Cerebellar nuclear complex (tissue), 1 donor: ENCODE measurements at regions not wholly inside any gene's neighbourhood (a gene's known extent, or its start where the extent isn't known, plus 50 kb on each side); places are given as distances from the start of the nearest gene placed in this dataset.
"Not testable (repeated sequence)": the region's sequence is repeated elsewhere in the genome, so short reads cannot be mapped to it uniquely, and the experiment has no call there.

Source experiments
- DNase-seq, 2 experiments: peaks; one replicate each; lab custom pipeline; 2025; lab: John Stamatoyannopoulos, UW

DNA sequence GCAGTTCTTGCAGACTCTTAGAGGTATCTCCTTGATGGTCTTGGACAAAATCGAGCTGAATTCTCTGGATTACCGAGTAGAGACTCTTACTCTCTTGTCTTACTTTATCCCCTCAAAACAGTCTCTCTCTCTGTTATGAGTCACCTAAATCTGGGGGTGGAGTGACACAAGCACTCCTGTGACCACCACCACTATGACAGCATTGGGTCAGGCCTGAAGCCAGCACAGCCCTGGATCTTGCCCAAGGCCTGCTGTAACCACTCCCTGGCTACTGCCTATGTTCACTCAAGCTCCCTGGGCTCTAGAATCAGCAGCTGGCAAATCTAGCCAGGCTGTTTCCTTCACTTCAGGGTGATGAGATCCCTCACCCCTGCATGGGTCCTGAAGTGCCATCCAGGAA lies 662.5 kb downstream of the LUZP2 start:
- no peak for DNase-seq

DNA sequence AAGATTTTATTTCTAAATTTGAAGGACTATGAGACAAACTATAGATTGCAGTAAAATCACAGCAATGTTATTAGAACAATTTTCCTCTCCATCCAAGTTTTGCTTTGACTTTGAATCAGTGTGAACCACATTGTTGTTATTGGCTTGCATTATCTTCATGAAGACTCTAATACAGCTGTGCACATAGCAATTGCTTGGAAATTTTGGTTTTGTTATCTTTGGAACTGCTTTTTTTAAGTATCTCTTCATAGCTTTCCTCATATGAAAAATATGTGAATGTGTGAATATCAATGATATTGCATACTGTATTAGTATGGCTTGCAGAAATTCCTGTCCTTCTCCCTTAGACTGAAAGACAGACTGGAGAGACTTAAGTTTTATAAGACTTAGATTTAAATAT lies 666.6 kb downstream of the LUZP2 start:
- DNase-seq = no peak

DNA sequence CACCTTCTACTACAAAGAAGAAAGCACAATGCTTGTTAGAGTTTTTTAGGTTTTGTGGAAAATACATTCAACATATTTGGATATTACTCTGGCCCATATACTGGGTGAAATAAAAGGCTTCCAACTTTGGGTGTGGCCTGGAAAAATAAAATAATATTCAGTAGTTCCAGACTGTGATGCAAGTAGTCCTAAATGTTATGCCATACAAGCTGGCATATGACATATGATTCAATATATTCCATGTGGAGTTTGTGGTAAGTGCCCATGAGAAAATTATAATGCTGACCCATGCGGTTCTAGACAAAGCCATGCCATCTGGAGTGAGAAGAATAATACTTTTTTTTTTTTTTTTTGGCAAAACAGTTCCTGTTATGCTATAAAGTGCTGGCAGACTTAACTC lies 683.3 kb downstream of the LUZP2 start:
- DNase-seq = no peak

DNA sequence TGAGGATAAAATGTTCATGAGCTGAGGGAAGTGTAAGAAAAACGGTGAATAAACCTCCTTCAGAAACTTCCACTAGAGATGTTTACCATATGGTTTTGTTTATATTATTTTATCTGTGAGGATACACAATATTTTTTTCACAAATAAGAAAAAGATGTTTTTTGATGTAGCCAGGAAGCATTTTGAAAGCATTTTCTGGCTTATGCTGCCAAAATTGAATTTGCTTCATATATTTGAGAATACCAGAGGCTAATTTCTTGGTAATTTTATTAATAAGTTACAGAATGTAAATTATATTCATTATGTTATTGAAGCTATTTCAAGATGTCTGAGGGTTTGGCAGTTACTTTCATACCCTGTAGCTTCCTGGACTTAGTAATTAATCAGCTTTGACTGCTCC lies 686.6 kb downstream of the LUZP2 start:
- no peak for DNase-seq

DNA sequence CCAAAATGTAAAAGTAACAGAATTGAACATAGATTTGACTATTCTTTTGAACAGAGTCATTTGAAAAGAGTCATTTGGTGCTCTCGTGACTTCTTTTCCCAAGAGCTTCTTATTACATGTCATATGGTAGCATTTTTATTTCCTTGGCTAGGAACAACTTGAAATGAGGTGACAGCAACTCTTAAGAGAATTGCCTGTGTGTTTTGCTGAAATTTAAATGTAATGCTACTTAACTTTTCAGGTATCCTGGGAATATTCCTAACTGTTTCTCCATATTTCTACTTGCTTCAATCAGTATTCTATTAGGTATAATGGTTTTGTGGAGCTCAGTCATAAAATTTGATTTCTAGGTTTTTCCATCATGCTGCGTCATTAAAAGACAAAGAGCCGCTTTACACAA lies 700.7 kb downstream of the LUZP2 start:
- DNase-seq = no peak

DNA sequence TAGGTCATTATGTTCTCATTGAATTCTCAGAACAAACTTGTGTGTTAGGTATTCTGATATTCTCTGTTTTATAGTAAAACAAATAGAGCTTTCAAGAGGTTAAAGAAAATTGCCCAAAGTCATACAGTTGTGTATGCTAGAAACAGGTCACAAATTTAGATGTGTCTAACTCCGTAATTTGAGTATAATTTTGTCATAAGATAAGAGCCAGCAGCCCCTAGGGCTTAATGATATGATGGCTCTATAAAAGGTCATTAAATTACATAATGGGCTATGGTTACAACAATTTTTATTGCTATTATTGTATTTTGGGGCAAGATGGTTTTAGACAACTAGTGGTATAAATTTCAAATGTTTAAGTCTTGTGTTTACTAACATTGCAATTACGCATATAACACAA lies 701.9 kb downstream of the LUZP2 start:
- no peak for DNase-seq

DNA sequence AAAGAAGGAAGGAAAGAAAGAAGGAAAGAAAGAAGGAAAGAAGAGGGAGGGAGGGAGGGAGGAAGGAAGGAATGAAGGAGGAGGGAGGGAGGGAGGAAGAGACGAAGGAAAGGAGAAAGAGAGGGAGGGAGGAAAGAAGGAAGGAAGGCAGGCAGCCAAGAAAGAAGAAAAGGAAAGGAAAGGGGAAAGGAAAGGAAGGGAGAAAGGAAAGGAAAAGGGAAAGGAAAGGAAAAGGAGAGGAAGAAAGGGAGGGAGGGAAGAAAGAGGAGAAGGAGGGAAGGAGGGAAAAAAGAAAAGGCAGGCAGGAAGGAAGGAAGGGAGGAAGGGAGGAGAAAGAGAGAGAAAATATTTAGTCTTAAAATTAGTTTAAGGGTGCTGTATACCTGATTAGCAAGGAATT lies 704.1 kb downstream of the LUZP2 start:
- DNase-seq = no peak

DNA sequence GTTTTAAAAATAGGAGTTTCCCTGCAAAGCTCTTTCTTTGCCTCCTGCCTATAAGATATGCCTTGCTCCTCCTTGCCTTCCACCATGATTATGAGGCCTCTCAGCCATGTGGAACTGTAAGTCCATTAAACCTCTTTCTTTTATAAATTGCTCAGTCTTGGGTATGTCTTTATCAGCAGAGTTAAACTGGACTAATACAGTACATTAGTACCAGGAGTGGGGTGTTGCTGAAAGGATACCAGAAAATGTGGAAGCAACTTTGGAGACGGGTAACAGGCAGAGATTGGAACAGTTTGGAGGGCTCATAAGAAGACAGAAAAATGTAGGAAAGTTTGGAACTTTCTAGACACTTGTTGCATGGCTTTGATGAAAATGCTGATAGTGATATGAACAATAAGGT lies 709.9 kb downstream of the LUZP2 start:
- no peak for DNase-seq

DNA sequence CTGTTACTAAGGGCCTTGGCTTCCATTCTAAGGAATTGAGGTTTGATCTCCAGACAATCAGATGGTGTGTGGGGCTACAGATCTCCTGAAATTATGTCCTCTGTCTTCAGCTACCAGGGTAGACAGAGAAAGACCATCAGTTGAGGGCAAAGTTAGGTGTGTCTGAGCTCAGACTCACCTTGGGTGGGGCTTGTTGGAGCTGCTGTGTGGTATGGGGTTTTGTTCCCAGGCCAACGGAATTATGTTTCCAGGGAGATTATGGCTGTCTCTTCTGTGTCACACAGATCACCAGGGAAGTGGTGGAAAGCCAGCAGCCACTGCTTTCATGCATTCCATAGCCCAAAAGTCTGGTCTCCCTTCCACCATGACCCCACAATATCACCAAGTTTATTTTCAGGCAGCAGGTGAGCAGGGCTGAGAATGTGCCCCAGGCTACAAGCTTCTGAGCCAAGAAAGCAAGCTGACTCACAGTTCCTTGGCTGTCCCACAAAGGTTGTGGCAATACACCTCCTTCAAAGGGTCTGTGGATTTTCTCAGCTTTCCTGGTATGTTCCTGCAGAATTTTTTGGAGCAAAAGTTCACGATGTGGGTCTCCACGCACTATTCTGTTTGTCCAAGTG lies 714.9 kb downstream of the LUZP2 start:
- DNase-seq = no peak

DNA sequence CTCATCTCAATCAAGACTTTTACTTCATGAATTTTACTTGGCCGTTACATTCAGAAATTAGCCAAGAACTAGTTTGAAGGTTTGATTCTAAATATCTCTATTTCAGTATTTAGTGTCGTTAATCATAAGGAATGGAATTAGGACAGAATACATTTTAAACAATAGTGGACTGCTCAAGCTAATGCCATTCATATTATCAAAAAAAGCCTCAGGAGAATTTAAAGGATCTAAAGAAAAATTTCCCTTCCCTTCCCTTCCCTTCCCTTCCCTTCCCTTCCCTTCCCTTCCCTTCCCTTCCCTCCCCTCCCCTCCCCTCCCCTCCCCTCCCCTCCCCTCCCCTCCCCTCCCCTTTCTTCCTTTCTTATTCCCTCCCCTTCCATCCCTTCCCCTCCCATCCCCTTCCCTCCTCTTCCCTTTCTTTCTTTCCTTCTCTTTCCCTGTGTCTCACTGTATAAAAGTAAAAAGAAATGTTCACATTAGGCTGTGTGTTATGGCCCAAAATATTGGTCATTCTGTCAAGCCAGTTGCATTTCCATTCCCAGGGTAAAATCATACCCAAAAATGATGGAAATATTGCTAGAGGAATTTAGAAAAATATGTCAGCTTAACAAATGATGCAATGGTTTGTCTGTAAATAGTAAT lies 717.8 kb downstream of the LUZP2 start:
- no peak for DNase-seq

DNA sequence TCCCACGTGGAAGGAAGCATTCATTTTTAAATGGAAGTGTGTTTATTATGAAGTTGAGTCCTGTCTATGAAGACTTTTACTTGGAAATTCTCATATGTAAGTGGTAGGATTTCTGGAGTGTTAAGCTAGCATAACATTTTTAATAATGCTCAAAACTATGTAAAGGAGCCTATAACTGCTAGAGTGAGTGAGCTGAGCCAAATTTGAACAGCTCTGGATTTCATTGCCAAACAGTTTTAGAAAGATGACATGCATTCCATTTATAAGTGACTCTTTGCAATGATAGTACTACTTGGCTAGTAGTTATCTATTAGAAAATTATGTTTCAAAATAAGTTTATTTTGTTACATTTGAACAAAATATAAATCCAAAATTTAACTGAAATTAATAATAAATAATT lies 721.2 kb downstream of the LUZP2 start:
- no peak for DNase-seq

DNA sequence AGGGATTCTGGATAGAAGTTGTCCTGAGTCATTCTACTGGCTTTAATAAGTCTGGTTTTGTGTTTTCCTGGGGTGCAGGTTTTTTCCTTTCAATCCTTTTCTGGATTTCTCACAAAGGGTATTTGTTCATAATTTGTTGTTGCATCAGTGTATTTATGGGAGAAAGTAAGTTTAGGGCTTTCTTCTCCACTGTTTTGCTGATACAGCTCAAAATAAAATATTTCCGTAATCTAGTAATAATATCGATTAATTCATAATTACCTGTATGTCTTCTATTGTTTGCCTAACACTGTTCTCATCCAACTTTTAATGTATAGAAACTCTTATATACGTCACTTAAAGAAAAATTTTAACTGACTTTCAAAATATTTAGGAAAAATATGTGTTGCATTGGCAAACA lies 728.2 kb downstream of the LUZP2 start:
- no peak for DNase-seq

DNA sequence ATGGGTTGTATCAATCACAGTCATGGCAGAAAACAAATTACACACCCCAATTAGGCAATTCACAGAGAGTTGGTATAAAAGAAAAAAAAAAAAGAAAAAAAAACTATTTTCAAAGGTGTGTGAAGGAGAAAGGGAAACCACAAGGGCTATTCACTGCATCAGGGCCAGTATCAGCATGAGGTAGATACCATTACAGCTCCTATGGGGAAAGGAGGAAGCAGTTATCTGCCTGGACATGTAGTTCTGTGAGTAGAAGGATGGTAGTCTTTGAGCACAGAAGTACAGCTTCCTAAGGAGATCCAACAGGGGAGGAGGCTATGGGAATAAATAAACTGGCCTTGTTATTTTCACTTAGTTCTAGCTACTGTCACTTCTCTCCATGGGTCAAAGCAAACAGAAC lies 746.1 kb downstream of the LUZP2 start:
- no peak for DNase-seq

DNA sequence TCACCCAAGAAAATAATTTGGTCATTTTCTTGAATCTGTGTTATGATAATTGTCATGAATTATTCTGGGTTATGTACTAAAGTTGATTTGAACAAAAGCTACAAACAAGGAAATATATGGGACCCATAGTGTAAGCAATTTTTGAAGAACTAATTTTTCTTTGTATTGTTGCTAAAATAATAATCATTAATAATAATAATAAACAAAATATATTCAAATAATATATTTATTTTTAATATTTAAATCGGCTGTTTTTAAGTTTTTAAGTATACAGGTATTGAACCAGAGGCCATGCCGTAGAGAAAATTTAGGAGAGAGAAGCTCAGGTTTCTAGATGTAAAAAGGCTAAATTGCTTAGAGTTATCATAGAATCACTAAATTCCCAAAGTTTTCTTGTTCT lies 747.3 kb downstream of the LUZP2 start:
- no peak for DNase-seq

DNA sequence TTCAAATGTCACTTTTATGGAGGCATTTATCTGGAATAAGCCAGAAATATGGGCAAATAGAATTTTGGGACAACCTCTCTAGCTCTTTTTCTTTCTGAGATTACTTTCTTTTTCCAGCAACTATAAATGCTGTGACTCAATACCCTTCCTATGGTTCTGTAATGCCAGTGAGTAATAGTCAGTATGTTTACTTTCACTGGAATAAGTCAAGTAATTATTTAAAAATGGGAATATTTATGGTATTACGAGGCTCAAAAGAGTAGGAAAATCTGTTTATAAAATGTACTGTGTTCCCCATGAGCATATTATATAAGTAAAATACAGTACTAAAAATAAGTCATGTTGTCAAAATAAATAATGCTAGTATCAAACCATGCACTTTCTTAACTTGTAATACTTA lies 750.5 kb downstream of the LUZP2 start:
- no peak for DNase-seq

DNA sequence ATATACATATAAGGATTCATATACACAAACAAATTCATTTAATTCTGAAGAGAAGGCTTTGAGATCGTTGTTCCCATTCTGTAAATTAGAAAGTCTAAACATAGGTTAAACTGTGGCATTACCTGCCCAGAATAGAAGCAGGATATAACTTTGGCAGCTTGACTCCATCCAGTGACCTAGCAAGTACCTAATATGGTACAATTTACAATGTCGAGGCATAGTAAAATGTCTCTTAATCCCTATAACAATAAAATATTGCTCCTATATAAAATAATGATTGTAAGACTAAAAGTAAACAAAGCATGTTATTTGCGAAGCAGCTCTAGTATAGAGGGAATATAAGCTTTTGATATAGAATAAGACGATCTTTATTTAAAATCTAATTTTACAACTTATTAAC lies 756.0 kb downstream of the LUZP2 start:
- DNase-seq = no peak

DNA sequence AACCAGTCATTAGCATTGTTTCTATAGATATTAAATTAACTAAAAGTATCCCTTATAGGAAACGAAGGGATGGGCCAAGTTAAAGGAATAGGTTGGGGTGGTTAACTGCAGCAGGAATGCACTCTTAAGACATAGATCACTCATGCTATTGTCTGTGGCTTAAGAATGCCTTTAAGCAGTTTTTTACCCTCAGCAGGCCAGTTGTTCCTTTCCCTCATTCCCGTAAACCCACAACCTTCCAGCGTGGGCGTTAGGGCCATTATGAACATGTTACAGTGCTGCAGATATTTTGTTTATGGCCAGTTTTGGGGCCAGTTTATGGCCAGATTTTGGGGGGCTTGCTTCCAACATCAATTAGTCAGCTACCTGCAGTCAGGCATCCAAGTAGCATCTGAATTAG lies 767.0 kb downstream of the LUZP2 start:
- DNase-seq = not testable (repeated sequence)

DNA sequence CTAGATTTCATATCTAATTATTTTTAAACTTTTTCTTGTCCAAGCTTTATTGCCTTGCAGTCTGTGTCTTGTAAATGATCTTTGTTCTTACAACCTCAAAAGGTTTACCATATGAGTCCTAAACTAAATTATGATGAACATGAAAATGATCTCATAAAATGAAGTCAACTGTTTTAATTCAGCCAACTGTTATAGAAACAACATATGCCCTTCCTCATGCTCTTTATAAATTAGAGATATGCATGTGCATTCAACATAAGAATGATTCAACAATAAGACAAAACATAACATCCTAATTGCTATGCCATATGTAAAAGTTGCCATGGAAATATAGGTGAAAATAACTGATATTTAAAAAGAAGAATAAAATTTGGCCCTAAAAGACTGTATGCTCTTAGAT lies 774.4 kb downstream of the LUZP2 start:
- no peak for DNase-seq

DNA sequence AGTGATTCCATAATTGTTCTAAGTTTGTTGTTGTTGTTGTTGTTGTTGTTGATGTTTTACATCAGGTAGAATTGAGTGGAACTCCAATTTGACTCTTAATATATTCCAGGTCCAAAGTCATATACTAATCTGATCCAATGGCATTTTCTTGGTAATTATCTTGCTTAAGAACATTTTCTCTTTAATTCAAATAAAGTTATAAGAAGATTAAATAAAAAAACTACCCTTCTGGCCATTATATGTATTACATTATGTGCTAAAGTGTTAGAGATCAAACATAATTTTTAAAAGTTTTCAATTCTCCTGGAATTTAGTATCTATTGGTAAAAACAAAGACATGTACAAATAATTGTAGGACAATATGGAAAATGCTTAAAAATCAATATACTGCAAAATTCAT lies 775.4 kb downstream of the LUZP2 start:
- no peak for DNase-seq

DNA sequence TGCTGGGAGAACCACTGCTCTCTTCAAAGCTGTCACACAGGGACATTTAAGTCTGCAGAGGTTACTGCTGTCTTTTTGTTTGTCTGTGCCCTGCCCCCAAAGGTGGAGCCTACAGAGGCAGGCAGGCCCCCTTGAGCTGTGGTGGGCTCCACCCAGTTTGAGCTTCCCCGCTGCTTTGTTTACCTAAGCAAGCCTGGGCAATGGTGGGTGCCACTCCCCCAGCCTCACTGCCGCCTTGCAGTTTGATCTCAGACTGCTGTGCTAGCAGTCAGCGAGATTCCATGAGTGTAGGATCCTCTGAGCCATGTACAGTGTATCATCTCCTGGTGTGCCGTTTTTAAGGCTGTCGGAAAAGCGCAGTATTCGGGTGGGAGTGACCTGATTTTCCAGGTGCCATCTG lies 784.0 kb downstream of the LUZP2 start:
- not testable (repeated sequence) for DNase-seq

DNA sequence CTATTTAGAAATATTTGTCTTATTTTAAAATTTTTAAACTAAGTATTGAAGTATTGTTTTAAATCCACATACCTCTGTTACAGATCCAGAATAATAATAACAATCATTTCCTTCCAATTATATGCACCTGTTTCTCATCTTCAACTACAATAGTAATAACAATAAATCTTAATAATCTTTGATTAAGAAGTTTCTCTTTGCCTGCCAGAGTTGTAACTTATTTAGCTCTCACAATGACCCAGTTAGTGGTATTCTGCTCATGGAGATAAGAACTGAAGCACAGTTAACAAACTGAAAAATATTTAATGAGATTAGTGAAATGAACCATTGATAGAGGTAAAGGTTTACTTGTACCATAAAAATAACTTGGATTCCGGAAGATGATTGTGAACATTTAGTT lies 796.3 kb downstream of the LUZP2 start:
- DNase-seq = no peak

DNA sequence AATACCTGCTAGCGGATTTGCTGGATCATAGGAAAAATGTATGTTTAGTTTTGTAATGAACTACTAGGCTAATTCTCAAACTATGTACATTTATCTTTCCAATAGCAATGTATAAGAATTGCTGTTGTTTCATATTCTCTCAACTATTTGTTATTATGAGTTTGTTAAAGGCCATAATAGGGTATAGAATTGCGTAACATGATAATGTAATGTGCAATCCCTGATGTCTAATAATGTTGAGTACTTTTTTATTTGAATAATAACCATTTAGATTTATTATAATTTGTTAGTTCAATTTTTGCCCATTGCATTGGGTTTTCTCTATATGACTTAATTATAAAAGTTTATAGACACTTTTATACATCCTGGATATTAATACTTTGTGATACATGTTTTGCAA lies 801.6 kb downstream of the LUZP2 start:
- no peak for DNase-seq

DNA sequence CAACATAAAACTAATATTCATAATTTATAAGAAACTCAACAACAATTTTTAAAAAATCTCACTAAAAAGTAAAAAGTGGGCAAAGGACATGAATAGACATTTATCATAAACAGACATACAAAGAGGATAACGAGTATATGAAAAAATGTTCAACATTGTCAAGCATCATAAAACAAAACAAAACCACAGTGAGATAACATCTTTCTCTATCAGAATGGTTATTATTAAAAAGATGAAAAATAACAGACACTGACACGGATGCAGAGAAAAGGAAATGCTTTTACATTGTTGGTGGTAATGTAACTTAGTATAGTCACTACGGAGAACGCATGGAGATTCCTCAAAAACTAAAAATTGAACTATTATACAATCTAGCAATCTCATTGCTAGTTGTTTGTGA lies 813.0 kb downstream of the LUZP2 start:
- DNase-seq = no peak

DNA sequence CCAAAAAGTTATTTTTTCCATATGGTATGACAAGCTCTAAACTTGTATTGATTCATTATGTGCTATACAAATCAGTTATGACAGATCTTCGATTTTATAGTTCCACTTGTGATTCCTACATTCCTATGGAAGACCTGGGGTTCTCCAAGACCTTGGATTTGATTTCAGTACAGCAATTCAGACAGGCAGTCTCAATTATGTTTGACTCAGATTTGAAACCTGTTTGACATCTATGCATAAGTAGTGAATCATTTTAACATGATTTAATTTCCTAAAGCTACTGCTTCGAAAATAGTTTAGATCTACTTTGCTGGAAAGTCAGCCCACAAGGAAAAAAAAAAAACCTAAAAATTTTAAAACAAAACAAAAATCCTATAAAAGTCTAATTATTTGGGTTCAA lies 820.4 kb downstream of the LUZP2 start:
- DNase-seq = no peak
